B cell (primary cell): ENCODE measurements at regions not wholly inside any gene's neighbourhood (a gene's known extent, or its start where the extent isn't known, plus 50 kb on each side); places are given as distances from the start of the nearest gene placed in this dataset.

Experiments
- ATAC-seq: fragments of 200-7000 bp; cut with Tn5 transposase; one replicate; pipeline ENCODE4 v1.10.0; 2021; ENCODE audit warnings: low read depth, mild to moderate bottlenecking, moderate number of reproducible peaks, moderate library complexity
- CTCF ChIA-PET: fragments of 350-600 bp; sonication (Branson Sonifier 250); formaldehyde crosslinking; loops from one replicate; lab custom pipeline; 2021; ENCODE audit warnings: antibody characterized with exemption, inconsistent platforms; lab: Charles Lee
- POLR2A ChIA-PET: fragments of 350-600 bp; sonication (Branson Sonifier 250); formaldehyde crosslinking; loops from one replicate; lab custom pipeline; 2021; ENCODE audit warnings: antibody characterized with exemption; lab: Charles Lee
- DNase-seq: peaks from one replicate; pipeline ENCODE4 v3.0.0; 2013
- H2AFZ ChIP-seq: 2 replicates; pipeline ENCODE4 v1.6.1; 2012; ENCODE audit warnings: mild to moderate bottlenecking, low read depth, low read length; ENCODE audit not compliant: insufficient read depth, poor library complexity, severe bottlenecking
- H3K27ac ChIP-seq, 2 donors: 1 replicate in 1 of 2; 2 replicates in 1 of 2; pipeline ENCODE4 v1.5.1; 2012 to 2013; ENCODE audit warnings: low read length in 2 of 2, mild to moderate bottlenecking in 2 of 2, moderate library complexity in 1 of 2
- H3K27me3 ChIP-seq, 4 experiments: fragments of 200-600 bp in 1 of 4; sonication (generic) in 1 of 4; replicated peaks in 1 of 4; 1 replicate in 2 of 4; 2 replicates in 2 of 4; pipeline versions ENCODE4 v1.6.1 to v1.7.0; 2013 to 2016; ENCODE audit warnings: low read length in 3 of 4, mild to moderate bottlenecking in 2 of 4, mixed read lengths in 1 of 4, moderate library complexity in 1 of 4; ENCODE audit not compliant: insufficient read depth in 4 of 4, control insufficient read depth in 3 of 4; ENCODE audit errors: control extremely low read depth in 1 of 4
- H3K36me3 ChIP-seq, 2 experiments: replicated peaks in 1 of 2; 1 replicate in 1 of 2; 2 replicates in 1 of 2; pipeline versions ENCODE4 v1.6.1 to v1.7.1; 2013; ENCODE audit warnings: low read length in 1 of 2; ENCODE audit not compliant: insufficient read depth in 2 of 2, control insufficient read depth in 1 of 2; ENCODE audit errors: control extremely low read depth in 1 of 2, extremely low read depth in 1 of 2
- H3K4me1 ChIP-seq, 2 donors: fragments of 200-600 bp in 1 of 2; sonication (generic) in 1 of 2; 1 replicate in 1 of 2; 2 replicates in 1 of 2; pipeline versions ENCODE4 v1.5.1 to v1.6.1; 2013 to 2017; ENCODE audit warnings: low read length in 2 of 2; ENCODE audit not compliant: control insufficient read depth in 2 of 2, insufficient read depth in 2 of 2
- H3K4me2 ChIP-seq: replicated peaks from 2 replicates; pipeline ENCODE3; 2012; ENCODE audit warnings: mild to moderate bottlenecking, low read depth, low read length; ENCODE audit not compliant: poor library complexity, severe bottlenecking
- H3K4me3 ChIP-seq, 5 experiments: fragments of 200-600 bp in 1 of 5; sonication (generic) in 1 of 5; 1 replicate in 3 of 5; 2 replicates in 2 of 5; pipeline versions ENCODE4 v1.5.1 to v1.7.0; 2011 to 2016; ENCODE audit warnings: low read length in 4 of 5, mild to moderate bottlenecking in 4 of 5, low read depth in 2 of 5, control low read depth in 1 of 5, moderate library complexity in 1 of 5; ENCODE audit not compliant: insufficient read depth in 1 of 5; ENCODE audit errors: control extremely low read depth in 1 of 5, extremely low read depth in 1 of 5
- H3K79me2 ChIP-seq: fragments of 200-600 bp; sonication (generic); one replicate; pipeline ENCODE4 v1.6.0; 2016; ENCODE audit warnings: low read length; ENCODE audit not compliant: control insufficient read depth, insufficient read depth
- H3K9ac ChIP-seq: fragments of 200-600 bp; sonication (generic); 2 replicates; pipeline ENCODE4 v1.6.1; 2017; ENCODE audit warnings: mild to moderate bottlenecking, low read length, moderate library complexity
- H3K9me3 ChIP-seq, 3 donors: one replicate each; pipeline versions ENCODE4 v1.6.1 to v1.7.1; 2013; ENCODE audit warnings: low read length in 2 of 3; ENCODE audit not compliant: control insufficient read depth in 2 of 3, insufficient read depth in 1 of 3; ENCODE audit errors: control extremely low read depth in 1 of 3
- H4K20me1 ChIP-seq: 2 replicates; pipeline ENCODE4 v1.6.0; 2012; ENCODE audit warnings: mild to moderate bottlenecking, low read length; ENCODE audit not compliant: insufficient read depth, control insufficient read depth, poor library complexity, severe bottlenecking
- H3K27ac Mint-ChIP-seq: one replicate; pipeline ENCODE4 v1.8.0; 2021; ENCODE audit warnings: mixed read lengths
- H3K27me3 Mint-ChIP-seq: one replicate; pipeline ENCODE4 v1.8.0; 2021; ENCODE audit warnings: mixed read lengths
- H3K4me1 Mint-ChIP-seq: one replicate; pipeline ENCODE4 v1.8.0; 2021; ENCODE audit warnings: mixed read lengths
- H3K4me3 Mint-ChIP-seq: one replicate; pipeline ENCODE4 v1.8.0; 2021; ENCODE audit warnings: mixed read lengths
- H3K9me3 Mint-ChIP-seq: one replicate; pipeline ENCODE4 v1.8.0; 2022; ENCODE audit warnings: mixed read lengths; ENCODE audit not compliant: insufficient read depth
- CTCF ChIP-seq: fragments of 200-600 bp; IDR thresholded peaks from one replicate; pipeline ENCODE4 v1.8.0; 2022; ENCODE audit warnings: antibody characterized with exemption, mild to moderate bottlenecking
- EZH2 ChIP-seq: IDR thresholded peaks from 2 replicates; pipeline ENCODE4 v1.6.1; 2012; ENCODE audit warnings: borderline replicate concordance, low read depth, mild to moderate bottlenecking, moderate library complexity, low read length; ENCODE audit not compliant: insufficient read depth, poor library complexity, severe bottlenecking
- WGBS: methylation state at CpG from one replicate; pipeline ENCODE4 v1.1.5; 2013; ENCODE audit warnings: missing lambda C conversion rate; ENCODE audit not compliant: insufficient coverage; 5-methylcytosine and 5-hydroxymethylcytosine counted together
- intact Hi-C: fragments of 100-400 bp; cut with micrococcal nuclease; formaldehyde crosslinking; loops from one replicate; pipeline ENCODE4 v1.10.0; 2022

GRCh38 chr3:117545484-117545883 is 835.9 kb downstream of the TUSC7 start:
- no peaks in the 10 kb centered on the region for H3K9me3 Mint-ChIP-seq
- TF ChIP-seq CTCF (no peak), EZH2 (no peak)
- ATAC-seq (no peak), DNase-seq (no peak)
- Histone ChIP-seq H3K9ac (no peak overlapping the region), H3K36me3 (no peaks in the 10 kb centered on the region), H3K9me3 (no peaks in the 10 kb centered on the region), H3K27me3 (no peaks in the 10 kb centered on the region), H2AFZ (no peak overlapping the region), H3K4me3 (no peak overlapping the region), H3K4me1 (no peaks in the 10 kb centered on the region), H4K20me1 (no peaks in the 10 kb centered on the region), H3K4me2 (no peak overlapping the region), H3K79me2 (no peaks in the 10 kb centered on the region), H3K27ac (no peak overlapping the region)
- H3K4me1 Mint-ChIP-seq = no peaks in the 10 kb centered on the region
- intact Hi-C loops = no loop called here
- CTCF ChIA-PET = no interaction called here
- no peaks in the 10 kb centered on the region for H3K27me3 Mint-ChIP-seq
- POLR2A ChIA-PET = no interaction called here
- H3K27ac Mint-ChIP-seq = no peak overlapping the region
- WGBS = no CpG with 5 or more reads among the region's 4 CpGs
- H3K4me3 Mint-ChIP-seq = no peak overlapping the region

- intact Hi-C loops = no loop called here
- no peak for DNase-seq
- no peaks in the 10 kb centered on the region for H4K20me1 ChIP-seq
- no peak for TF ChIP-seq EZH2
- no peak for TF ChIP-seq CTCF
- no peak overlapping the region for H3K4me3 ChIP-seq
- H3K9me3 ChIP-seq = no peaks in the 10 kb centered on the region
- WGBS = 100% methylated on average over 1 of the region's 2 CpGs
- H2AFZ ChIP-seq = no peak overlapping the region
- H3K36me3 ChIP-seq = no peaks in the 10 kb centered on the region
- Mint-ChIP-seq H3K27ac (no peak overlapping the region), H3K4me3 (no peak overlapping the region), H3K4me1 (no peaks in the 10 kb centered on the region), H3K27me3 (no peaks in the 10 kb centered on the region), H3K9me3 (no peaks in the 10 kb centered on the region)
- ATAC-seq = no peak
- no peaks in the 10 kb centered on the region for H3K27me3 ChIP-seq
- H3K79me2 ChIP-seq = no peaks in the 10 kb centered on the region
- ChIA-PET CTCF (no interaction called here), POLR2A (no interaction called here)
- H3K4me2 ChIP-seq = no peak overlapping the region
- no peaks in the 10 kb centered on the region for H3K4me1 ChIP-seq
- H3K27ac ChIP-seq = no peak overlapping the region
- H3K9ac ChIP-seq = no peak overlapping the region
These were observed 838.5 kb downstream of the TUSC7 start for GRCh38 chr3:117547956-117548550.
